GM19240 (cell line): ENCODE measurements at regions not wholly inside any gene's neighbourhood (a gene's known extent, or its start where the extent isn't known, plus 50 kb on each side); places are given as distances from the start of the nearest gene placed in this dataset.

Source experiments
- DNase-seq: peaks from one replicate; pipeline ENCODE4 v3.0.0; 2011; ENCODE audit warnings: low spot score; ENCODE audit not compliant: insufficient read length

DNA sequence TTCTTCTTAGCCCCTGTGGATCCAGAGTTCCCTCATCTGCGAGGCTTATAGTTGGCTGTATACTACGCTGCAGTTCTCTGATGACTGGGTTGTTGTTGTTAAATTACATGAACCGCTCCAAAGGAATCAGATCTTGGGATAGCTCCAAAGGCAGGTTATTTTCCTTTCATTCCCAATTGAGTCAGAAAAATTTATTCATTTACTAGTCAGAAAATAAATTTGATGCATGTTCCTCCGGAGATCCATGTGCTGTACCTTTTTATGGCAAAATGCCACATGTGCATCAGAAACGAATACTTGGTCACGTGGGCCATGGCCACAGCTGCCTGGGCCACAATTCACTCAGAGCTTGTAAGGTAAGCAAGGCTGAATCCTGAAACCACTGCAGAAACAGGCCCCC, 304.0 kb downstream of the NR2F1-AS1 start:
- no peak for DNase-seq

DNA sequence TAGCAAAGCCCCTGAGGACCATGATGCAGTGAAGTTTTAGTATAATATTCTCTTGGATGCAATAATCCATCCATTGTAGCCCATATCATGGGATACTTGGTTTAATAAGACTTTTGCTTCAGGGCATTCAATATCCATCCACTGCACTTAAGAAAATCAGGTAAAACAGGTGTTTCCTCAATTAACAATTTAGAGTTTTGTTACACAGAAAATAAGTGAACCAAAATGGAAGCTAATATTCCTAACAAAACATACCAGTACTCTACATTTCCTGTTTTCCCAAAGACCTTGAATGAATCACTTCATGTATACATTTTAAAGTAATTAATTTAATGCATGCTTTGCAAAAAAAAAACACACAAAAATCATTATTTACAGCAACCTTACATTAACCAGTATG, 305.6 kb downstream of the NR2F1-AS1 start:
- DNase-seq = no peak

DNA sequence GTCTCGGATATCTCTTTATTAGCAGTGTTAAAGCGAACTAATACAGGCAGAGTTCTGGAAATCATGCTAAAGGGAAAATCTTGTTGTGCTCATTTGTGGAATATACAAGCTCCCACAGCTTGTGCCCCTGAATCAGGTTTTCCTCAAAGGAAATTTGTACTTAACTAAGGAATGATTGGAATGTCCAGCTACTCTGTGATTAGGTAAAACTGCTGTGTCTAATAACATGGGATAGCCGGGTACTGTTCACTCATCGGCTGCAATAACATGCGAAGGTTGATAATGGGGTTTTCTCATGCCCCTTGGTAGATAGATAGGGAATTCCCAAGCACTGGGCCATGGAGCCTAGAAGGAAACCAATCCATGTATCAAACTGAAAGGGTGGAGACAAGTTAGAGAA, 306.7 kb downstream of the NR2F1-AS1 start:
- no peak for DNase-seq

DNA sequence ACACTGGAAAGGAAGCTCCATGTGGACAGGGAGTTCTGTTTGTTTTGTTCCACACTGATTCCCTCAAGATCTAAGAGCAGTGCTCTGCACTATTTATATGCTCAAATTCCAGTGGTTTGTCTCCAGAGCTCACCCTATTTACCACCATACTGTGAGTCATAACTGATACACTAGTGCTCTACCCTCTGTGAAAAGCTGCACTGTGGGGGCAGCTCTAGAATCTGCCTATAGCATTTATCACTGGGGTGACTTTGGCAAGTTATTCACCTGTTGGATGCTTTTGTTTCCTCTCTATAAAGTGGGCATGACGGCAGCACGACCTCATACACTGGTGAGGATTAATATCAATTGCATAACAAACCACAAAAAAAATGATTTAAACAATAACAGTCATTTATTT, 307.8 kb downstream of the NR2F1-AS1 start:
- no peak for DNase-seq

DNA sequence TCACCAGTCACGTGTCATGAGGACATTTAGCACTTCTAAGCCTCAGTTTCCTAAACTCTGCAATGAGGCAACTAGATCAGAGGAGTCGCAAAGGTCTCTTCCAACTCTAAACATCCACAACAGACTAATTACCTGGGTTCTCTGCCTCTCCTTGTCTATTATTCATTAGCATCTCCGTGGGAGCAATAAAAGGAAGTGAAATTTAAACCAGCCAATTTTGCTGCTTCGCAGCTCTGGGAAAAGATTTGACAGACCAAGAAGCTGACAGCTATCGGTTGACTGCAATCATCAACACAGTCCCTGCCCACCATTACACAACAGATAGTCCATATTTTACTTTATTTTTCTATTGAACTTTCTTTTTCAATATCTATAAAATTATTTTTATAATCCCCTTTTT, 308.9 kb downstream of the NR2F1-AS1 start:
- DNase-seq = no peak

DNA sequence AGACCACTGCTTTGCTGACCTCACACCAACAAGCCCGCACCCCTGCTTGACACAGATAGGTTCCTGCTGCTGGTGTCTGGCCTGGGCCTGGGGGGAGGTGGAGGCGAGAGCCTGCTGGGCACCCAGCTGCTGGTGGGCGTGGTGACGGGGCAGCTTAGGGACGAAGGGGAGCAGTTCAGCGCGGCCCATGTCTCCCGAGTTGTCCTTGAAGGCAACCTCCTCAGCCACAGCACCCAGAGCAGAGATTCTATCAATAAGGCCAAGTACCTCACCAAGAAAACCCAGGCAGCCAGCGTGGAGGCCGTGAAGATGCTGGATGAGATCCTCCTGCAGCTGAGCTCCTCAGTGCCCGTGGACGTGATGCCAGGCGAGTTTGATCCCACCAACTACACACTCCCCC, 313.3 kb downstream of the NR2F1-AS1 start:
- DNase-seq = no peak

DNA sequence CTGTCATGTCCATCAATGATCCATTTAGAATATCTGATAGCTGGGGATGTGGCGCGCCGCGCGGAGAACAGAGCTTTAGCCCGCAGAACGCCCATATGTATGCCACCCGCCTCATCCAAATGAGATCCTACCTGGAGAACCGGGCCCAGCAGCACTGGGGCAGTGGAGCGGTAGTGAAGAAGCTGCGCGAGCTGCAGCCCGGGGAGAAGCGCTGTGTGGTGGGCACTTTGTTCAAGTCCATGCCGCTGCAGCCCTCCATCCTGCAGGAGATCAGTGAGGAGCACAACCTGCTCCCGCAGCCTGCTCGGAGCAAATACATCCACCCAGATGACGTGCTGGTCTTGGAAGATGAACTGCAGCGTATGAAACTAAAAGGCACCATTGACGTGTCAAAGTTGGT, 313.7 kb downstream of the NR2F1-AS1 start:
- DNase-seq = no peak

DNA sequence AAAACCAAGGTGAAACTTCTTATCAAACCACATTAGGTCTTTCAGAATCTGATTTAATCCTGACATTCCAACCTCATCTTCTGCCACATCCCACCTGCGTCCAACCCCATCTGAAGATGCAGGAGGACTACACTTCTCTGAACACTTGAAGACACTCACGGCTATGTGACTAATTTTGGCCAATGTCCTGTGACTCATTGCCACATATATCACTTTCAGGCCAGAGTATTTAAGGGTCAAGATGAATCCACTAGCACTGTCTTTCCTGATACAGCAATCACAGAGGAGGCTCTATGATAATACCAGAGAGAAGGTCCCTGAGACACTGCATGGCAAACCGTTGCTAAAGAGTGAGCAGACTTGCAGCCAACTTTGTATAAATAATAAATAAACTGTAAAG, 323.4 kb downstream of the NR2F1-AS1 start:
- DNase-seq = no peak

DNA sequence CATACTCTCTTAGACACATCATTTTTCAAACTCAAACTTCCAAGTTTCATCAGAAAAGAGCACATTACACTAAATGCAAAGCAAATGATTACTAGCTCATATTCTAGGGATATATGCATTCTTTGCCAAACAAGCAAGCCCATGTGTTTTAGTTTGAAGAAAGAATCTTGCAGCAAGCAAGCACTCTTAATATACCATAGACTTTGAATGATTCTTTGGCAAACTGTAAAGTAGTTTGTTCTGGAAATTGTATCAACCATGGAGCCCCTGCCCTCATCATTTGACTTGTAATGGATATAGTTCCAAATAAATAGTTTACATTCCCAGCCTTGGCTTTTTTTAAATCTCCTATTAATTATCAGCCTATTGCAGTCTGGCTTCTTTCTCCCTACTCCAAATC, 325.2 kb downstream of the NR2F1-AS1 start:
- no peak for DNase-seq

DNA sequence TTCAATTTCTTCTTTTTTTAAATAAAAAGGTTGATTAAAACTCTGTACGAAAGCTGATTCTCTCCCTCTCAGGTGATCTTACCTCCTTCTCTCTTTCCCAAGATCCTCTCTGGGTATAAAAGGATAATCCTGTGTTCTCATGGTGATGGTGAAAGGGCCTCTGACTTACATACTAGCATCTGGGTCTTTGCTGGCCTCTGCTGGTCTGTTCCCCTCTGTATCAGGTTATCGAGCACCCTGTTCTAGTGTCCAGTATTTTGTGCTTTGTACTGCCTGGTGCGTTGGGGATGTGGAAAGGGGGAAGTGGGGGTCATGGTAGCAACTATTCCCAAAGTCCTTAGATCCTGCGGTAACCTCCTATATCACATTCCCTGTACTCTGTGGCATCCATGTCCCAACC, 328.9 kb downstream of the NR2F1-AS1 start:
- no peak for DNase-seq

DNA sequence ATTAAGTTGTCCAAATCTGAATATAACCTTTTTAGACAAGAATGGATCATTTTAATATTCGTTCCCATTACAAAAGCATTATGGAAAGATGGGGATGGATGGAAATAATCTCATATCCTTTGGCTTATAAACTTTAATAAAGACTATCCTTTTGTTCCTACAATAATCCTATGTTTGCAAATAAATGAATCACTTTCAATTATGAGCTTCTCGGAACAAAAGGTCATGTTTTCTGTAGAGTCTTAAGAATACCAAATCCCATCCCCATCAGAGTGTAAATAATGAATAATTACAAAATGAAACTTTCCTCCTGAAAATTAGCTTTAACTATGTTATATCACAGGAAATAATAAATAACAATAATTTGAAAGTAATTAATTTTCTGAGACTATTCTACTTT, 329.7 kb downstream of the NR2F1-AS1 start:
- no peak for DNase-seq

DNA sequence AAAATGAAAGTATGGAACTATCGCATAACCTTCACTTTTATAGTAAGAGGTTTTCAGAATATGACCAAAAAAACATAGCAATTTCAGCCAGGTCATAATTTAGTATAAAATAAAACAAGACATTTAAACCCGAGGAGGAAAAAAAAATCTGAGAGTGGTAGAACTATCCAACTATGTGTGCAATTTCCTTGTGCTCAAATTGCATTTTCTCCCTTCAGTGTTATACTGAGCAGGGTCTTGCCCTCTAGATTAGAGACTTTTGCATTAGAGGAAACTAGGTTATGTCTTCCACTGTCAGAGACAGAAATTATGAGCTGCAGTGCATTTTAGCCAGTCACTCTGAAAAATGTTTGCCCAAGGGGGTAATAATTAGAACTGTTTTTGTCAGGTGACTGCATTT, 330.6 kb downstream of the NR2F1-AS1 start:
- no peak for DNase-seq

DNA sequence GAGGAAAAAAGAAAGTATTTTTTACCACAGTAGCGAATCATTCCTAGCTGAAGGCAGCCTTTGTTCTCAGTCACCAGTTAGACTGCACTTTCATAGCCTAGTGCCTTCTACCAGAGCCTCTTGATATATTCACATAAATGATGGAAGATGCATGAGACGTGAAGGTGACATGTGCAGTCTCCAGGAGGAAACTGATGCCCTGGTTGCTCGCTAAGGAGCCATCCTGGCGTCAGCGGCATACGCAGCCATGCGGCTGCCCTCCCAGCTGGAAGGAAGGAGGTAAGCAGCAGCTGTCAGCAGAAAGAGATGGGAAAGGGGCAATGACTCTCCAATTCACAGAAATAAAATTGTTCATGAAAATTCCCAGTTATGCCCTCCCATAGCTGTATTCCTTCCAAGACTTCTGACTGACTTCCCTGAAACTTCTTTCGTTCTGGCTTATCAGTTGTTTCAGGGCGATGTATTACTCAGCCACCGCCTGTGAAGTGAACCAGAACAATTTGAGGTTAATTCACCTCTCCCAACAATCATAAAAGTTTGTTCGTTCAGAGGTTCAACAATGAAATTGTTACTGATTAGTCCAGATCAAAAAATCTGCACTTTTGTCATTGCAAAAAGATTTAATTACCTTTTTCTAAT, 331.2 kb downstream of the NR2F1-AS1 start:
- no peak for DNase-seq

DNA sequence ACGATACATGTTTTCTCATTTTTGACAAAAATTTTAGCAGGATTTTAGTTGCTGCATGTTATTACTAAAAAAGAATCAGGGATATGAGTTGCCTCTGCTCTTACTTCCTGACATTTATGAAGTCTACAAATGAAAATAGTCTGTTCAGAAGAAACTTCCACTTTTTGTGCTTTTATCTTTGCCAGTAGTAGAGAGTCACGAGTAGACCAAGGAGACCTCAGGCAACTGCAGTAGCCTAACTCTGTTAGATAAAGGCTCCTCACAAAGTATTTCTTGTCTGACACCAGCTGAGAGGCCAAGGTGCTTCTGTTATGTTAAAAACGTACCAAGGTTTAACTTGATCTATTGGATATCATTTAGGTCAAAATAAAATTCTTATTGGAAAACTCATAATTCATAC, 333.9 kb downstream of the NR2F1-AS1 start:
- no peak for DNase-seq

DNA sequence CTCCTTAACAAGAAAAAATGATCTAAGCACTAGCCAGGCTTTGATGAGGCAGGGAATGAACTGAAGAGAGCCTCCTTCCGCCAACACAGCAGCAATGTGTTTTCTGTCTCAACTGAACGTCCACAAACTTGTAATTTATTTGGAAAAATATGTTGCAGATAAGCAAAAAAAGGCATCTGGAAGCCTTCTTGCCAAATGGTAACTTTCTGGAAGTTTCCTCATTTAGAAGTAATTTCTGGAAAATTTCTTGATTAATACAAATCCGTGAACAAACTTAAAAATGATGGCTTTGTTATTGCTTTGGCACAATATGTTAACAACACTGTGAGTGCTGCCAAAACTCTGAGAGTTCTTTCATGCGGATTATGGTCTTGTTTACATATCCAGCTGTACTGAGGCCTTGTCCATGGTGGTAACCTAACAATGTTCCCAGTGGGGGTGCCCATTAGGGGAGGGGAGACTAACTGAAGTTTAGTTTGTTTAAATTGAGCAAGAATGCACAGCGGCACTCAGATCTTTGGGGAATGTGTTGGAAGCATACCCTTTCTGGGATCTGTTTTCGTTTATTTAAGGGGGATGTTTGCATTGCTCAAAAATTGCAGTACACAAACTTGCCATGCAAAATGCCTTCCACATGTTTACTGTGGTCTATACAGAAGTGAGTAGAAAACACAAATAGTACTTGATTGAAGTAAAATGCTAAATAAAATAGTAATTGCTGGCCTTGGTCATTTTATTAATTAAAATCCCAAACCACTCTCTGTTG, 334.7 kb downstream of the NR2F1-AS1 start:
- DNase-seq = no peak

DNA sequence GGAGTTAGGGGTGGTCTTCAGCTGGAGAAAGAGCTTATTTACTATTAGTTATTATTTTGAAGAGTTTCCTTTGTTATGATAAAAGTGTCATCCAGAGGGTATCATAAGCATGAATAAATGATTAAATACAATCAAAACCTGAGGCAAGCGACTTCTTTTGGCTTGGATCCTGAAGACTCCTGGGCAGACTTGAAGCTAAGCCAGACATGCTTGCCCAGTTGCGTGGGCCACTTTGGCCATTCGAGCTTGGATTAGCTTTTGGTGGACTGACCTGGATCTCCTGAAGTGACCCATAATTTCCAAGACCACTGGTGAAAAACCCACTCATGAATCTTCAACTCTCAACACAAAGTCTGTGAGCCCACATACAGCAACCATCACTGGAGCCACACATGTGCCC, 335.8 kb downstream of the NR2F1-AS1 start:
- DNase-seq = no peak

DNA sequence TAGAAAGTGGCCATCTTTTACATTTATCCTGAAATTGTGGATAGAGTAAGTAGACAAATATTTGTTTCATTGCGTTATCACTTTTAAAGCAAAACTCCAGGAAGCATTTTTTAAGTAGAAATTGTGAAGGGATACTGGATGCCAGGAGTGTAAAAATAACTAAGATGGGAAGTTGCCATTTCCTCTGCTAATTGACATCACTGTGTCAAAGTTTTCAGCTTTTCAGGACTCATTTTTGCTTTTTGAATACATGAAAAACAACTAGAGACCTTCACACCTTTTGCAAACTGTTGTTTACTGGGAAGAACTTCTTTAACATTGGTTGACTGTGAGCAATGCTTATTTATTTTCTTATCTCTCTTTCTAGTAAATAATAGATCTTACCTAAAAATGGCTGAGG, 337.5 kb downstream of the NR2F1-AS1 start:
- no peak for DNase-seq

DNA sequence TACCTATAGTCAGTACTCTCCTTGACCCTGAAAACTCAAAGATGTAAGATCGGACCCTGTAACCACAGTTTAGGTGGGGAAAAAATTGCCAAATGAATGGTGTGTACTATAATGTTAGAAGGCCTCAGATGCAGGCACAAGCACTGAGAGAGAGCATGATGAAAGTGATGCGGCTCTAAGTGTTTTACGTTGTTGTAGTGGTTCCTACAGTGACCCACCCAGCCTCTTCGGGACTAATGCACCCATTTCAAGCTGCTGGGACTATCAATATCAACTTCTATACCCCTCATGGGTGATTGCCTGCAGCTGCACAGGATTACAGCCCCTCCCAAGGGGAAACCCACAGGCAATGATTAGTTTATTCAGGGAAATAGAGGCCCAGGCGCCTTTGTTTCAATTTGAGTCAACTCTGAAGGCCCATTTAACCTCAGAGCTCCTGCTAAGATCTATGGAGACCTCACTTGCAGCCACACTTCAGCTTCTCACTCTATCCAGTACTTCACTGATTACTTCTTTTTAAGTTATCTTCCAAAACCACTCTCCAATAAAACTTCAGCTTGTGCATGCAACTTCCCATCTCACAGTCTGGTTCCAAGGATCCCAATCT, 340.7 kb downstream of the NR2F1-AS1 start:
- no peak for DNase-seq

DNA sequence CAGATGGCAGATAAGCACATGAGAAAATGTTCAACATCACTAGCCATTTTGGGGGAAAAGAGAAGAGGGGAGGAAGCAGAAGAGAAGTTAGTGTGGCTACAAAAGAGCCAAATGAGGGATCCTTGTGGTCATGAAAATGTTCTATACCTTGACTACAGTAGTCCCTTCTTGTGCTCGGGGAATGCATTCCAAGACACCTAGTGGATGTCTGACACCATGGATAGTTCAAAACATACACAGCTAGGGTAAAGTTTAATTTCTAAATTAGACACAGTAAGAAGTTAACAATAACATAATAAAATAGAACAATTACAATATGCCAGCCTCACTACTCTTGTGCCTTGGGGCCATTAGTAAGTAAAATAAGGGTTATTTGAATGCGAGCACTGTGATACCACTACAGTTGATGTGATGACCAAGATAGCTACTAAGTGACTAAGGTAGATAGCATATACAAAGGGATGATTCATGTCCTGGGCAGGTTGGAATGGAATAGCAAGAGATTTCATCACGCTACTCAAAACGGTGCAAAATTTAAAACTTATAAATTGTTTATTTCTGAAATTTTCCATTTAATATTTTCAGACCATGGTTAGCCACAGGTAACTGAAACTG, 344.1 kb downstream of the NR2F1-AS1 start:
- no peak for DNase-seq

DNA sequence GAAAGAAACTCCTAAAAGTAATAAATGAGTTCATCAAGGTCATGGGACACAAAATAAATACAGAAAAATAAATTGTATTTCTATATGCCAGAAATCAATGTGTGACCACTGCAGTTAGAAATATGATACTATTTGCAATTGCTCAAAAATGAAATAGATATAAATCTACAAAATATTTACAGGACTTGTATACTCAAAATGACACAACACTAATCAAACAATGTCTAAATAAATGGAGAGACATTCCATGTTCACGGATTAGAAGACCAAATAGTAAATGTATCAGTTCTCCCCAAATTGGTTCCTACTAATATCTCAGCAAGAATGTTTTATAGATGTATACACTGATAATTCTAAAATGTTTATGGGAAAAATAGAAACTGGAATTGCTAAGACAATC, 345.3 kb downstream of the NR2F1-AS1 start:
- no peak for DNase-seq

DNA sequence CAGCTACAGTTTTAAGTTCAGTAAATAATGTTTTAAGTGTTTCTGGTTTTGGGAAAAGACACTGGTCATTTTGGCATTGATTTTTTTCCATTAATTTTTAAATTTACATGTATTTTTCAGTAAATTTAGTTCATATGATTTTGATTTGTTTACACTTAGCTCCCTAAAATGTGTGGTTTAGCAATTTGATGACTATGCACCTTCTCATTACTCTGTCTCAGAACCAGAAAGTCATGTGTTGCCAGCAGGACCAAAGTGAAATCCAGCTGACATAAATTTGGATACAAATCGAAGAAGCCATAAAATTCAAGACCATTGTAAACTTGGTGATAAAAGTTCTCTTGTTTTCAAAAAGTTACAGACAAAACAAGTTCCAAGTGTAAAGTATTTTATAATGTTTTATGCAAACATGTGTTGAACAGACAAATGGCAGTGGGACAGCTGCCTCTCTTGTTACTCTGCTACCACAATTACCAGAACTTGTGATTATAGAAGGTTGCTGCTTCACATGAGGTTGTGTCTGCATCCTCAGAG, 354.8 kb downstream of the NR2F1-AS1 start:
- DNase-seq = no peak

DNA sequence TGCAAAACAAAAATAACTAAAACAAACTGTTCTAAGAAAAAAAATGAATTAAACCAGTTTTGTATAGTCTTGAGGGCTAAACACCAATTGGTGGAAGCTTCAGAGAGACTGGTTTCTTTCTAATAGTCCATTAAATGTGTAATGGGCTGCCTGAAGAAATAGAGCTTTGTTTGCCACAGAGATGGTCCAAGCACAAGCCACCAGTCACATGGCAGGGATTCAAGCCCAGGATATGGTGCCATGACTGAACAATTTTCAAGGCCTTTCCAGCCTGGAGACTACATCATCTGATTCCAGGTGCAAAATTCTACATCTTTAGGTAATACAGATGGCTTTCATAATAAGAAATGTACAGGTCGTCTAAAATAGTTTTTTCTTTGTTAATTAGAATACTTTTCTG, 355.3 kb downstream of the NR2F1-AS1 start:
- DNase-seq = no peak
